Liver (tissue), 3 donors: ENCODE measurements at regions not wholly inside any gene's neighbourhood (a gene's known extent, or its start where the extent isn't known, plus 50 kb on each side); places are given as distances from the start of the nearest gene placed in this dataset.

Experiments used
- EGR1 ChIP-seq, 2 donors: IDR thresholded peaks; 2 replicates each; pipeline ENCODE4 v1.6.1; 2016 to 2018; ENCODE audit warnings: antibody characterized with exemption in 2 of 2, low read depth in 2 of 2
- FOXA1 ChIP-seq: IDR thresholded peaks from 2 replicates; pipeline ENCODE4 v1.6.1; 2016; ENCODE audit warnings: antibody characterized with exemption
- FOXA2 ChIP-seq: IDR thresholded peaks from 2 replicates; pipeline ENCODE4 v1.6.1; 2016; ENCODE audit warnings: antibody characterized with exemption
- JUND ChIP-seq, 2 donors: IDR thresholded peaks; 2 replicates each; pipeline ENCODE4 v1.6.1; 2016; ENCODE audit warnings: antibody characterized with exemption in 2 of 2
- NR2F2 ChIP-seq: IDR thresholded peaks from 2 replicates; pipeline ENCODE4 v1.6.1; 2016; ENCODE audit warnings: antibody characterized with exemption
- RAD21 ChIP-seq, 2 donors: IDR thresholded peaks; 2 replicates each; pipeline ENCODE4 v1.6.1; 2016; ENCODE audit warnings: antibody characterized with exemption in 2 of 2, mild to moderate bottlenecking in 2 of 2
- SP1 ChIP-seq: IDR thresholded peaks from 2 replicates; pipeline ENCODE4 v1.6.1; 2018; ENCODE audit warnings: antibody characterized with exemption, mild to moderate bottlenecking
- TAF1 ChIP-seq: conservative IDR thresholded peaks from 2 replicates; pipeline ENCODE4 v1.6.1; 2016; ENCODE audit warnings: antibody characterized with exemption, mild to moderate bottlenecking
- YY1 ChIP-seq: IDR thresholded peaks from 2 replicates; pipeline ENCODE4 v1.6.1; 2016; ENCODE audit warnings: antibody characterized with exemption, mild to moderate bottlenecking
- TF ChIP-seq, protein P1 (sequence below): fragments of 150-350 bp; IDR thresholded peaks from 2 replicates; pipeline ENCODE4 v1.5.1; 2017; ENCODE audit warnings: improper control_type of control experiment, low read depth, low read length; ENCODE audit not compliant: missing input control
- TF ChIP-seq, protein P2 (sequence below): IDR thresholded peaks from 2 replicates; pipeline ENCODE4 v1.6.1; 2016; ENCODE audit warnings: antibody characterized with exemption, mild to moderate bottlenecking
- TF ChIP-seq, protein P3 (sequence below): IDR thresholded peaks from 2 replicates; pipeline ENCODE4 v1.6.1; 2016; ENCODE audit warnings: antibody characterized with exemption
- TF ChIP-seq, protein P4 (sequence below): IDR thresholded peaks from 2 replicates; pipeline ENCODE4 v1.6.1; 2016; ENCODE audit warnings: antibody characterized with exemption
- TF ChIP-seq, protein P5 (sequence below): IDR thresholded peaks from 2 replicates; pipeline ENCODE4 v1.6.1; 2016; ENCODE audit warnings: antibody characterized with exemption
- donor health status: healthy.
- donor health status: healthy.

DNA sequence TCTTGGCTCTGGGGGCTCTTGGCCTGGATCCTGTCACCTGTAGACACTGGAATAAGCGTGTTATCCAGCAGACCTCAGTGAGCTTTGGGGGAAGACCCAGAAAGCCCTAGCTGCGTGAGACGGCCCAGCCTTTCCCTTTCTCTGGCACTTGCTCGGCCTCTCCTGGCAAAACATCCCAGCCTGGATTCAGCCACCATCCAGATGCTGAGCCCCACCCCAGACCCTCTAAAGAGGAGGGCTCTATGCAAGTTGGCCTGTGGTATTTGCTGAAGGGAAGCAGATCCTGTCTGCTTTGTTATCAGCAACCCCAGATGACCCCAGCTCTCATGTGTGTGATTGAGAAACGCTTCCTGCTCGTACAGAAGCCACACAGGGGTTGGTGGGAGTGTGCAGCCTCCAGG, 267.2 kb downstream of the FAM43A start:
- TF ChIP-seq, protein P1, sequence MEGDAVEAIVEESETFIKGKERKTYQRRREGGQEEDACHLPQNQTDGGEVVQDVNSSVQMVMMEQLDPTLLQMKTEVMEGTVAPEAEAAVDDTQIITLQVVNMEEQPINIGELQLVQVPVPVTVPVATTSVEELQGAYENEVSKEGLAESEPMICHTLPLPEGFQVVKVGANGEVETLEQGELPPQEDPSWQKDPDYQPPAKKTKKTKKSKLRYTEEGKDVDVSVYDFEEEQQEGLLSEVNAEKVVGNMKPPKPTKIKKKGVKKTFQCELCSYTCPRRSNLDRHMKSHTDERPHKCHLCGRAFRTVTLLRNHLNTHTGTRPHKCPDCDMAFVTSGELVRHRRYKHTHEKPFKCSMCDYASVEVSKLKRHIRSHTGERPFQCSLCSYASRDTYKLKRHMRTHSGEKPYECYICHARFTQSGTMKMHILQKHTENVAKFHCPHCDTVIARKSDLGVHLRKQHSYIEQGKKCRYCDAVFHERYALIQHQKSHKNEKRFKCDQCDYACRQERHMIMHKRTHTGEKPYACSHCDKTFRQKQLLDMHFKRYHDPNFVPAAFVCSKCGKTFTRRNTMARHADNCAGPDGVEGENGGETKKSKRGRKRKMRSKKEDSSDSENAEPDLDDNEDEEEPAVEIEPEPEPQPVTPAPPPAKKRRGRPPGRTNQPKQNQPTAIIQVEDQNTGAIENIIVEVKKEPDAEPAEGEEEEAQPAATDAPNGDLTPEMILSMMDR: no peak
- TF ChIP-seq, protein P2, sequence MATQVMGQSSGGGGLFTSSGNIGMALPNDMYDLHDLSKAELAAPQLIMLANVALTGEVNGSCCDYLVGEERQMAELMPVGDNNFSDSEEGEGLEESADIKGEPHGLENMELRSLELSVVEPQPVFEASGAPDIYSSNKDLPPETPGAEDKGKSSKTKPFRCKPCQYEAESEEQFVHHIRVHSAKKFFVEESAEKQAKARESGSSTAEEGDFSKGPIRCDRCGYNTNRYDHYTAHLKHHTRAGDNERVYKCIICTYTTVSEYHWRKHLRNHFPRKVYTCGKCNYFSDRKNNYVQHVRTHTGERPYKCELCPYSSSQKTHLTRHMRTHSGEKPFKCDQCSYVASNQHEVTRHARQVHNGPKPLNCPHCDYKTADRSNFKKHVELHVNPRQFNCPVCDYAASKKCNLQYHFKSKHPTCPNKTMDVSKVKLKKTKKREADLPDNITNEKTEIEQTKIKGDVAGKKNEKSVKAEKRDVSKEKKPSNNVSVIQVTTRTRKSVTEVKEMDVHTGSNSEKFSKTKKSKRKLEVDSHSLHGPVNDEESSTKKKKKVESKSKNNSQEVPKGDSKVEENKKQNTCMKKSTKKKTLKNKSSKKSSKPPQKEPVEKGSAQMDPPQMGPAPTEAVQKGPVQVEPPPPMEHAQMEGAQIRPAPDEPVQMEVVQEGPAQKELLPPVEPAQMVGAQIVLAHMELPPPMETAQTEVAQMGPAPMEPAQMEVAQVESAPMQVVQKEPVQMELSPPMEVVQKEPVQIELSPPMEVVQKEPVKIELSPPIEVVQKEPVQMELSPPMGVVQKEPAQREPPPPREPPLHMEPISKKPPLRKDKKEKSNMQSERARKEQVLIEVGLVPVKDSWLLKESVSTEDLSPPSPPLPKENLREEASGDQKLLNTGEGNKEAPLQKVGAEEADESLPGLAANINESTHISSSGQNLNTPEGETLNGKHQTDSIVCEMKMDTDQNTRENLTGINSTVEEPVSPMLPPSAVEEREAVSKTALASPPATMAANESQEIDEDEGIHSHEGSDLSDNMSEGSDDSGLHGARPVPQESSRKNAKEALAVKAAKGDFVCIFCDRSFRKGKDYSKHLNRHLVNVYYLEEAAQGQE: no peak
- TF ChIP-seq, protein P3, sequence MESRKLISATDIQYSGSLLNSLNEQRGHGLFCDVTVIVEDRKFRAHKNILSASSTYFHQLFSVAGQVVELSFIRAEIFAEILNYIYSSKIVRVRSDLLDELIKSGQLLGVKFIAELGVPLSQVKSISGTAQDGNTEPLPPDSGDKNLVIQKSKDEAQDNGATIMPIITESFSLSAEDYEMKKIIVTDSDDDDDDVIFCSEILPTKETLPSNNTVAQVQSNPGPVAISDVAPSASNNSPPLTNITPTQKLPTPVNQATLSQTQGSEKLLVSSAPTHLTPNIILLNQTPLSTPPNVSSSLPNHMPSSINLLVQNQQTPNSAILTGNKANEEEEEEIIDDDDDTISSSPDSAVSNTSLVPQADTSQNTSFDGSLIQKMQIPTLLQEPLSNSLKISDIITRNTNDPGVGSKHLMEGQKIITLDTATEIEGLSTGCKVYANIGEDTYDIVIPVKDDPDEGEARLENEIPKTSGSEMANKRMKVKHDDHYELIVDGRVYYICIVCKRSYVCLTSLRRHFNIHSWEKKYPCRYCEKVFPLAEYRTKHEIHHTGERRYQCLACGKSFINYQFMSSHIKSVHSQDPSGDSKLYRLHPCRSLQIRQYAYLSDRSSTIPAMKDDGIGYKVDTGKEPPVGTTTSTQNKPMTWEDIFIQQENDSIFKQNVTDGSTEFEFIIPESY: no peak
- TF ChIP-seq, protein P4, sequence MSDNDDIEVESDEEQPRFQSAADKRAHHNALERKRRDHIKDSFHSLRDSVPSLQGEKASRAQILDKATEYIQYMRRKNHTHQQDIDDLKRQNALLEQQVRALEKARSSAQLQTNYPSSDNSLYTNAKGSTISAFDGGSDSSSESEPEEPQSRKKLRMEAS: no peak
- TF ChIP-seq NR2F2 (no peak), RAD21 (IDR thresholded peaks at IDR 0.05) (no peak), EGR1 (IDR thresholded peaks at IDR 0.05; ENCODE audit: low read depth in 2 of 2) (no peak), FOXA2 (no peak), TAF1 (no peak), JUND (IDR thresholded peaks at IDR 0.05) (no peak), YY1 (no peak), SP1 (no peak), FOXA1 (no peak)
- TF ChIP-seq, protein P5, sequence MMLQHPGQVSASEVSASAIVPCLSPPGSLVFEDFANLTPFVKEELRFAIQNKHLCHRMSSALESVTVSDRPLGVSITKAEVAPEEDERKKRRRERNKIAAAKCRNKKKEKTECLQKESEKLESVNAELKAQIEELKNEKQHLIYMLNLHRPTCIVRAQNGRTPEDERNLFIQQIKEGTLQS: no peak
